ENCODE measurements at regions not wholly inside any gene's neighbourhood (a gene's known extent, or its start where the extent isn't known, plus 50 kb on each side); places are given as distances from the start of the nearest gene placed in this dataset.

- TF ChIP-seq CTCF (IDR thresholded peaks at IDR 0.05) = no peak
- H3K4me3 Mint-ChIP-seq (ENCODE audit: unreplicated experiment) = no peak overlapping the region
- no peak overlapping the region for H3K27ac Mint-ChIP-seq (ENCODE audit: unreplicated experiment)
- H3K9me3 Mint-ChIP-seq (ENCODE audit: low read depth) = no peaks in the 10 kb centered on the region
- DNase-seq (ENCODE audit: low spot score) = no peak
- H3K27me3 Mint-ChIP-seq (ENCODE audit: low read depth) = peaks cover 12% of the 10 kb centered on the region
- H3K36me3 Mint-ChIP-seq (ENCODE audit: low read depth) = no peaks in the 10 kb centered on the region
- H3K4me1 Mint-ChIP-seq (ENCODE audit: low read depth) = peaks cover 3% of the 10 kb centered on the region
These were observed 350.7 kb upstream of the MYT1L start for GRCh38 chr2:2681711-2682251.

DNA sequence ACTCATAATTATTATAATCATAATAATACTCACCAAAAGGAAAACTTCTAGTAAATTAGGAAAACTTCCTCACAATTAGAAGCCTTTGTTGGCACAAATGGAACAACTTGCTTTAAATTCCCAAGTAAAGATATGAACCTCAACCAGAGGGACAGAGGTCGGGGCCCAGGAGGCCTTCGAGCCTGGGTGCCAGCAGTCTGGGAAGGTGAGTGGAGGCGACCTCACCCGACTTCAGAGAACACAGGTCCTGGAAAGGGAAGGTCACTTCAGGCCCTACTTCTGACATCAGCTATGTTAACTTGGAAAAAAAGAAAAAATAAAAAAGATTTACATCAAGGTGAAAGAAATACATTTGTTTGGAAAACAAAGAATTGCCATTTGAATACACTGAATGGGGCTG lies 350.0 kb upstream of the MYT1L start:
- Mint-ChIP-seq H3K36me3 (ENCODE audit: low read depth) (no peaks in the 10 kb centered on the region), H3K27me3 (ENCODE audit: low read depth) (peaks cover 12% of the 10 kb centered on the region), H3K9me3 (ENCODE audit: low read depth) (no peaks in the 10 kb centered on the region), H3K4me1 (ENCODE audit: low read depth) (no peaks in the 10 kb centered on the region), H3K4me3 (ENCODE audit: unreplicated experiment) (no peak overlapping the region), H3K27ac (ENCODE audit: unreplicated experiment) (no peak overlapping the region)
- TF ChIP-seq CTCF (IDR thresholded peaks at IDR 0.05) = no peak
- no peak for DNase-seq (ENCODE audit: low spot score)

- no peaks in the 10 kb centered on the region for H3K9me3 Mint-ChIP-seq (ENCODE audit: low read depth)
- no peak for TF ChIP-seq CTCF (IDR thresholded peaks at IDR 0.05)
- H3K4me1 Mint-ChIP-seq (ENCODE audit: low read depth) = no peaks in the 10 kb centered on the region
- no peaks in the 10 kb centered on the region for H3K36me3 Mint-ChIP-seq (ENCODE audit: low read depth)
- no peaks in the 10 kb centered on the region for H3K27me3 Mint-ChIP-seq (ENCODE audit: low read depth)
- no peak for DNase-seq (ENCODE audit: low spot score)
- no peak overlapping the region for H3K27ac Mint-ChIP-seq (ENCODE audit: unreplicated experiment)
- H3K4me3 Mint-ChIP-seq (ENCODE audit: unreplicated experiment) = no peak overlapping the region
These were observed 343.8 kb upstream of the MYT1L start for GRCh38 chr2:2674831-2675230.

GRCh38 chr2:2673406-2673805 lies 342.3 kb upstream of the MYT1L start:
- Mint-ChIP-seq H3K9me3 (ENCODE audit: low read depth) (no peaks in the 10 kb centered on the region), H3K27ac (ENCODE audit: unreplicated experiment) (no peak overlapping the region), H3K36me3 (ENCODE audit: low read depth) (no peaks in the 10 kb centered on the region), H3K4me3 (ENCODE audit: unreplicated experiment) (no peak overlapping the region), H3K4me1 (ENCODE audit: low read depth) (no peaks in the 10 kb centered on the region), H3K27me3 (ENCODE audit: low read depth) (no peaks in the 10 kb centered on the region)
- TF ChIP-seq CTCF (IDR thresholded peaks at IDR 0.05) = no peak
- DNase-seq (ENCODE audit: low spot score) = no peak

GRCh38 chr2:2672249-2672648 lies 341.2 kb upstream of the MYT1L start:
- Mint-ChIP-seq H3K36me3 (ENCODE audit: low read depth) (no peaks in the 10 kb centered on the region), H3K4me3 (ENCODE audit: unreplicated experiment) (no peak overlapping the region), H3K27ac (ENCODE audit: unreplicated experiment) (no peak overlapping the region), H3K4me1 (ENCODE audit: low read depth) (no peaks in the 10 kb centered on the region), H3K9me3 (ENCODE audit: low read depth) (no peaks in the 10 kb centered on the region), H3K27me3 (ENCODE audit: low read depth) (no peaks in the 10 kb centered on the region)
- DNase-seq (ENCODE audit: low spot score) = no peak
- no peak for TF ChIP-seq CTCF (IDR thresholded peaks at IDR 0.05)

Data from chondrocyte (in vitro differentiated cells).